Ovary (tissue), 7 donors: ENCODE measurements at regions not wholly inside any gene's neighbourhood (a gene's known extent, or its start where the extent isn't known, plus 50 kb on each side); places are given as distances from the start of the nearest gene placed in this dataset.

Experiments
- DNase-seq, 5 donors: peaks; one replicate each; pipeline ENCODE4 v3.0.0-alpha.2; 2019 to 2020
- H3K27ac ChIP-seq, 2 donors: fragments of 200-600 bp; one replicate each; pipeline versions ENCODE4 v1.5.1 to v1.8.0; 2019 to 2022
- H3K27me3 ChIP-seq: fragments of 200-600 bp; one replicate; pipeline ENCODE4 v1.8.0; 2022
- H3K36me3 ChIP-seq: fragments of 200-600 bp; sonication (generic); one replicate; pipeline ENCODE4 v1.5.1; 2019
- H3K4me1 ChIP-seq: one replicate; pipeline ENCODE4 v1.8.1; 2013; ENCODE audit warnings: mild to moderate bottlenecking, moderate library complexity; ENCODE audit not compliant: insufficient read depth
- H3K4me3 ChIP-seq: fragments of 200-600 bp; sonication (generic); one replicate; pipeline ENCODE4 v1.5.1; 2017
- H3K9me3 ChIP-seq, 2 donors: fragments of 200-600 bp in 1 of 2; sonication (generic) in 1 of 2; one replicate each; pipeline versions ENCODE4 v1.5.1 to v1.8.1; 2013 to 2019; ENCODE audit warnings: mild to moderate bottlenecking in 1 of 2, moderate library complexity in 1 of 2
- CTCF ChIP-seq, 3 donors: fragments of 450-650 bp in 2 of 3; fragments of 200-600 bp in 1 of 3; IDR thresholded peaks; one replicate each; pipeline versions ENCODE4 v1.5.1 to v1.8.0; 2016 to 2022; ENCODE audit warnings: antibody characterized with exemption in 3 of 3, mild to moderate bottlenecking in 1 of 3
- EP300 ChIP-seq: sonication (generic); formaldehyde crosslinking; IDR thresholded peaks from one replicate; pipeline ENCODE4 v1.6.1; 2017; ENCODE audit warnings: antibody characterized with exemption
- POLR2A ChIP-seq: fragments of 450-650 bp; IDR thresholded peaks from one replicate; pipeline ENCODE4 v1.6.1; 2017; ENCODE audit warnings: antibody characterized with exemption, mild to moderate bottlenecking, moderate library complexity
- WGBS, 3 donors: extraction: QIAGEN DNeasy Blood & Tissue Kit in 1 of 3; methylation state at CpG; one replicate each; pipeline versions ENCODE4 v1.1.5 to v1.1.7; 2013 to 2017; 5-methylcytosine and 5-hydroxymethylcytosine counted together
- intact Hi-C, 4 donors: fragments of 100-400 bp; cut with DNase I; formaldehyde crosslinking; loops; one replicate each; pipeline versions ENCODE4 v1.11.0 to v1.15.1; 2022 to 2023
- donor health status: DM: no; HTN: no; CAD: no; lungs with moderate emphysema.
- donor health status: DM: no; HTN: no; CAD: no.
- donor health status: Bipolar disorder and iron deficiency.
- donor health status: DM: no; HTN: no; CAD: no.
- donor health status: DM: yes; HTN: yes; CAD: no.

- Histone ChIP-seq H3K36me3 (no peaks in the 10 kb centered on the region), H3K4me1 (no peaks in the 10 kb centered on the region), H3K27ac (no peak overlapping the region), H3K4me3 (no peak overlapping the region), H3K27me3 (no peaks in the 10 kb centered on the region), H3K9me3 (no peaks in the 10 kb centered on the region)
- 88 to 93% (median 92%) methylated on average over 2 of the region's 2 CpGs for WGBS, 3 donors
- no peak for DNase-seq
- TF ChIP-seq EP300 (no peak), POLR2A (no peak), CTCF (IDR thresholded peaks at IDR 0.05) (no peak)
- intact Hi-C loops, result no loop called here
Observed at GRCh38 chr13:68872338-68872737, 1235.3 kb upstream of the ATXN8OS start.

DNA sequence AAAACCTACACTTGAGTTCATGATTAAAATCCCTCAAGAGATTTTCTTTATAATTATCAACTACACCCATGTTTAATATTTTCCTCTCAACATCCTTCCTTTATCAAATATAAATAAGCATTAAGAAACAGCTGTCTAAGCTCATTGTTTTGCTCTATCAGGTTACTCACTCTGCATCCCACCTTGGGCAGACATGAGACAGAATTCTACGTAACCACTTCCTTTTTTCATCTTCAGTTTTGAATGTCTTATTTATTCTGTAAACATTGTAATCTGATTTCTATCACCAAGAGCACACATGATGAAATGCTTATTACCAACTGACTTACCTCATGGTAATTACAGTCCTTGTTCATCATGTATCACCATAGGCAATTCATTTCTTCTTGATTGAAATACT, 1256.6 kb upstream of the ATXN8OS start:
- Histone ChIP-seq H3K27ac (no peak overlapping the region), H3K9me3 (no peaks in the 10 kb centered on the region), H3K4me1 (no peaks in the 10 kb centered on the region), H3K4me3 (no peak overlapping the region), H3K27me3 (no peaks in the 10 kb centered on the region), H3K36me3 (no peaks in the 10 kb centered on the region)
- TF ChIP-seq CTCF (IDR thresholded peaks at IDR 0.05) (no peak), EP300 (no peak), POLR2A (no peak)
- intact Hi-C loops, result no loop called here
- DNase-seq, result no peak
- 61 to 76% (median 68%) methylated on average over 1 of the region's 1 CpG for WGBS, 3 donors

DNA sequence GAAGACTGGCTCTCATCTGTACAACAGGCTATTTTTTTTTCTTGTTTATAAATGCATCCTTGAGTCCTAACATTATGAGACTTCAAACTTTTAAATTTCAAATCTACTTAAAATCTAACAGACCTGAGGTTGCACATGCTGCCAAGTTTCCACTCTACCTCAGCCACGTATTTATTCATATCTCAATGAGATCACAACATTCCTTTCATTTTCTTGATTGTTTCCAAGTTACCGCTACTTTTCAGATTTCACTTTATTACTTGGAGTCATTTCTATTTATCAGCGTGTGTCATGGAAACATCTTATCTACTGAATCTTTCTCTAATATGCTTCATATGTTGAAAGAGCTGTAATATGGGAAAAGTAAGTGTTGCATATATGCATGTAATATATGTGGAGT, 1257.5 kb upstream of the ATXN8OS start:
- WGBS, 3 donors, result 42 to 58% (median 50%) methylated on average over 3 of the region's 3 CpGs
- intact Hi-C loops, result no loop called here
- no peaks in the 10 kb centered on the region for H3K36me3 ChIP-seq

GRCh38 chr13:68846663-68847062, 1261.0 kb upstream of the ATXN8OS start:
- Histone ChIP-seq H3K9me3 (no peaks in the 10 kb centered on the region), H3K36me3 (no peaks in the 10 kb centered on the region), H3K4me1 (no peaks in the 10 kb centered on the region), H3K27ac (no peak overlapping the region), H3K27me3 (no peaks in the 10 kb centered on the region), H3K4me3 (no peak overlapping the region)
- TF ChIP-seq POLR2A (no peak), EP300 (no peak), CTCF (IDR thresholded peaks at IDR 0.05) (no peak)
- DNase-seq, result no peak
- 46 to 66% (median 58%) methylated on average over 1 of the region's 1 CpG for WGBS, 3 donors
- intact Hi-C loops, result no loop called here

More for the DNA sequence above, 1257.5 kb upstream of the ATXN8OS start:
- TF ChIP-seq EP300 (no peak), CTCF (IDR thresholded peaks at IDR 0.05) (no peak), POLR2A (no peak)
- DNase-seq, result no peak
- Histone ChIP-seq H3K9me3 (no peaks in the 10 kb centered on the region), H3K27ac (no peak overlapping the region), H3K4me1 (no peaks in the 10 kb centered on the region), H3K27me3 (no peaks in the 10 kb centered on the region), H3K4me3 (no peak overlapping the region)

- H3K9me3 ChIP-seq, result no peaks in the 10 kb centered on the region
- no peaks in the 10 kb centered on the region for H3K4me1 ChIP-seq
- intact Hi-C loops, result no loop called here
- no peaks in the 10 kb centered on the region for H3K36me3 ChIP-seq
- H3K27me3 ChIP-seq, result no peaks in the 10 kb centered on the region
- TF ChIP-seq CTCF (IDR thresholded peaks at IDR 0.05) (no peak), POLR2A (no peak), EP300 (no peak)
- no peak overlapping the region for H3K4me3 ChIP-seq
- H3K27ac ChIP-seq, result no peak overlapping the region
- no peak for DNase-seq
Observed at GRCh38 chr13:68834375-68834774, 1273.3 kb upstream of the ATXN8OS start.
